HEK293T (cell line): ENCODE measurements at regions not wholly inside any gene's neighbourhood (a gene's known extent, or its start where the extent isn't known, plus 50 kb on each side); places are given as distances from the start of the nearest gene placed in this dataset.

Experiments used
- CTCF ChIA-PET: fragments of 350-600 bp; formaldehyde crosslinking; extraction: SDS; loops from one replicate; lab custom pipeline; 2021; ENCODE audit warnings: antibody characterized with exemption, inconsistent platforms; lab: Yijun Ruan, JAX
- POLR2A ChIA-PET: fragments of 350-600 bp; formaldehyde crosslinking; extraction: SDS; loops from one replicate; lab custom pipeline; 2020; ENCODE audit warnings: antibody characterized with exemption, inconsistent platforms; lab: Yijun Ruan, JAX
- DNase-seq: peaks from one replicate; pipeline ENCODE4 v3.0.0; 2012; ENCODE audit warnings: mixed read lengths; ENCODE audit errors: extremely low spot score
- ARNT ChIP-seq: fragments of 450-650 bp; IDR thresholded peaks from 2 replicates; pipeline ENCODE4 v1.6.1; 2017; ENCODE audit warnings: mild to moderate bottlenecking
- BHLHE40 ChIP-seq: fragments of 450-650 bp; IDR thresholded peaks from 2 replicates; pipeline ENCODE4 v1.6.1; 2016; ENCODE audit warnings: mild to moderate bottlenecking, moderate library complexity, borderline replicate concordance
- CTBP1 ChIP-seq: fragments of 450-650 bp; IDR thresholded peaks from 2 replicates; pipeline ENCODE4 v1.6.1; 2016; ENCODE audit warnings: borderline replicate concordance
- ELF4 ChIP-seq: fragments of 450-650 bp; IDR thresholded peaks from 2 replicates; pipeline ENCODE4 v1.6.1; 2017; ENCODE audit warnings: antibody characterized with exemption
- FOXA1 ChIP-seq: fragments of 450-650 bp; IDR thresholded peaks from 2 replicates; pipeline ENCODE4 v1.6.1; 2016; ENCODE audit warnings: mild to moderate bottlenecking
- FOXK2 ChIP-seq: fragments of 450-650 bp; IDR thresholded peaks from 2 replicates; pipeline ENCODE4 v1.6.1; 2016; ENCODE audit warnings: mild to moderate bottlenecking
- FOXM1 ChIP-seq: fragments of 450-650 bp; IDR thresholded peaks from 2 replicates; pipeline ENCODE4 v1.6.1; 2017; ENCODE audit warnings: mild to moderate bottlenecking, borderline replicate concordance
- HDGF ChIP-seq: fragments of 450-650 bp; IDR thresholded peaks from 2 replicates; pipeline ENCODE4 v1.6.1; 2017; ENCODE audit warnings: antibody characterized with exemption, borderline replicate concordance
- L3MBTL2 ChIP-seq: fragments of 450-650 bp; conservative IDR thresholded peaks from 2 replicates; pipeline ENCODE4 v1.6.1; 2016; ENCODE audit warnings: mild to moderate bottlenecking
- LEF1 ChIP-seq: fragments of 450-650 bp; IDR thresholded peaks from 2 replicates; pipeline ENCODE4 v1.6.1; 2017; ENCODE audit warnings: mild to moderate bottlenecking, borderline replicate concordance
- NFRKB ChIP-seq: fragments of 450-650 bp; IDR thresholded peaks from 2 replicates; pipeline ENCODE4 v1.6.1; 2016; ENCODE audit warnings: mild to moderate bottlenecking, moderate library complexity
- PKNOX1 ChIP-seq: fragments of 450-650 bp; IDR thresholded peaks from 2 replicates; pipeline ENCODE4 v1.6.1; 2016
- SP1 ChIP-seq: fragments of 450-650 bp; IDR thresholded peaks from 2 replicates; pipeline ENCODE4 v1.6.1; 2017
- SUZ12 ChIP-seq: fragments of 450-650 bp; IDR thresholded peaks from 2 replicates; pipeline ENCODE4 v1.6.1; 2016; ENCODE audit warnings: mild to moderate bottlenecking
- TARDBP ChIP-seq: fragments of 450-650 bp; IDR thresholded peaks from 2 replicates; pipeline ENCODE4 v1.6.1; 2016
- ZNF384 ChIP-seq: fragments of 450-650 bp; IDR thresholded peaks from 2 replicates; pipeline ENCODE4 v1.6.1; 2016

GRCh38 chr17:33944826-33945225 lies 310.3 kb upstream of the CCL2 start:
- ChIA-PET POLR2A (no interaction called here), CTCF (no interaction called here)
- TF ChIP-seq FOXA1 (no peak), ARNT (no peak), L3MBTL2 (no peak), CTBP1 (no peak), HDGF (no peak), ELF4 (no peak), FOXM1 (no peak), NFRKB (no peak), SP1 (no peak)
- DNase-seq, result no peak

- DNase-seq, result no peak
- CTCF ChIA-PET, result no interaction called here
- POLR2A ChIA-PET, result no interaction called here
- no peak for TF ChIP-seq LEF1
- no peak for TF ChIP-seq SUZ12
- no peak for TF ChIP-seq ARNT
- TF ChIP-seq CTBP1, result no peak
- TF ChIP-seq TARDBP, result no peak
- TF ChIP-seq FOXK2, result no peak
- no peak for TF ChIP-seq ELF4
- no peak for TF ChIP-seq PKNOX1
- TF ChIP-seq HDGF, result no peak
- no peak for TF ChIP-seq ZNF384
- no peak for TF ChIP-seq FOXA1
- no peak for TF ChIP-seq SP1
- TF ChIP-seq BHLHE40, result no peak
- TF ChIP-seq L3MBTL2, result no peak
- TF ChIP-seq FOXM1, result no peak
- TF ChIP-seq NFRKB, result no peak
Measured at GRCh38 chr17:33945646-33946546, 309.2 kb upstream of the CCL2 start.

GRCh38 chr17:33947762-33948161 lies 307.3 kb upstream of the CCL2 start:
- no peak for TF ChIP-seq CTBP1
- no peak for TF ChIP-seq NFRKB
- TF ChIP-seq LEF1, result no peak
- no peak for TF ChIP-seq ZNF384
- no peak for TF ChIP-seq SUZ12
- POLR2A ChIA-PET, result no interaction called here
- CTCF ChIA-PET, result no interaction called here
- DNase-seq, result no peak

- TF ChIP-seq ARNT (no peak), ELF4 (no peak), SUZ12 (no peak), SP1 (no peak), BHLHE40 (no peak), NFRKB (no peak), TARDBP (no peak), PKNOX1 (no peak), LEF1 (no peak), ZNF384 (no peak), L3MBTL2 (no peak), HDGF (no peak)
- CTCF ChIA-PET, result interaction anchor here (0.6 to 1.2 kb wide), 2 partner anchors 16 to 169 kb away, joined by 3 to 9 read pairs; no protein-coding TSS in a partner anchor
- no peak for DNase-seq
- POLR2A ChIA-PET, result no interaction called here
Measured at GRCh38 chr17:33948309-33948708, 306.8 kb upstream of the CCL2 start.

- ChIA-PET CTCF (interaction anchor here (1.2 kb wide), 1 partner anchor 170 kb away, joined by 9 read pairs; no protein-coding TSS in a partner anchor), POLR2A (no interaction called here)
- DNase-seq, result peak; percentile 11
- no peak for TF ChIP-seq ZNF384
- no peak for TF ChIP-seq SUZ12
- TF ChIP-seq FOXK2, result no peak
- TF ChIP-seq PKNOX1, result no peak
- no peak for TF ChIP-seq FOXM1
- no peak for TF ChIP-seq LEF1
- TF ChIP-seq ELF4, result no peak
- TF ChIP-seq SP1, result no peak
- TF ChIP-seq NFRKB, result no peak
- TF ChIP-seq L3MBTL2, result no peak
- no peak for TF ChIP-seq FOXA1
- TF ChIP-seq CTBP1, result no peak
- no peak for TF ChIP-seq ARNT
- no peak for TF ChIP-seq HDGF
- no peak for TF ChIP-seq BHLHE40
- no peak for TF ChIP-seq TARDBP
Measured at GRCh38 chr17:33949100-33949499, 306.0 kb upstream of the CCL2 start.

- POLR2A ChIA-PET, result no interaction called here
- DNase-seq, result no peak
- CTCF ChIA-PET, result no interaction called here
- no peak for TF ChIP-seq ZNF384
- no peak for TF ChIP-seq L3MBTL2
- no peak for TF ChIP-seq ELF4
Measured at GRCh38 chr17:33950061-33950460, 305.0 kb upstream of the CCL2 start.
